ENCODE measurements at regions not wholly inside any gene's neighbourhood (a gene's known extent, or its start where the extent isn't known, plus 50 kb on each side); places are given as distances from the start of the nearest gene placed in this dataset.

- Histone ChIP-seq H3F3A (ENCODE audit: insufficient read depth, low read length) (no peaks in the 10 kb centered on the region), H3K27me3 (replicated peaks; ENCODE audit: insufficient read depth, low read length) (no peaks in the 10 kb centered on the region), H2AFZ (ENCODE audit: low read length) (no peak overlapping the region), H3K36me3 (replicated peaks; ENCODE audit: insufficient read depth, low read length) (no peaks in the 10 kb centered on the region), H3K27ac (ENCODE audit: low read length) (no peak overlapping the region), H3K9me3 (replicated peaks; ENCODE audit: insufficient read depth, low read length) (no peaks in the 10 kb centered on the region), H3K9ac (ENCODE audit: low read length) (no peak overlapping the region), H3K9me2 (replicated peaks; ENCODE audit: insufficient read depth, low read length) (no peaks in the 10 kb centered on the region), H3K4me1 (ENCODE audit: low read length) (0 out of 2 replicates have a peak, but pooled peaks cover 5% of the 10 kb centered on the region), H4K20me1 (ENCODE audit: insufficient read depth, low read length) (no peaks in the 10 kb centered on the region), H3K4me3 (ENCODE audit: low read length) (no peak overlapping the region), H3K4me2 (ENCODE audit: low read depth, low read length) (no peak overlapping the region), H3K79me2 (ENCODE audit: low read length) (no peaks in the 10 kb centered on the region)
- TF ChIP-seq EZH2 (optimal IDR thresholded peaks at IDR 0.05; ENCODE audit: low read depth, low read length) (no peak), EZH2phosphoT487 (IDR thresholded peaks at IDR 0.05; ENCODE audit: low read length) (no peak), CTCF (IDR thresholded peaks at IDR 0.05; ENCODE audit: low read length) (no peak)
- no peak for DNase-seq
These were observed 161.5 kb downstream of the AHR start for GRCh38 chr7:17460001-17460400.

GRCh38 chr7:17460665-17461064, 162.2 kb downstream of the AHR start:
- Histone ChIP-seq H3K27me3 (replicated peaks; ENCODE audit: insufficient read depth, low read length) (no peaks in the 10 kb centered on the region), H3K9ac (ENCODE audit: low read length) (no peak overlapping the region), H3K9me2 (replicated peaks; ENCODE audit: insufficient read depth, low read length) (no peaks in the 10 kb centered on the region), H3F3A (ENCODE audit: insufficient read depth, low read length) (no peaks in the 10 kb centered on the region), H3K4me3 (ENCODE audit: low read length) (no peak overlapping the region), H4K20me1 (ENCODE audit: insufficient read depth, low read length) (no peaks in the 10 kb centered on the region), H3K4me1 (ENCODE audit: low read length) (0 out of 2 replicates have a peak, but pooled peaks cover 5% of the 10 kb centered on the region), H2AFZ (ENCODE audit: low read length) (no peak overlapping the region), H3K9me3 (replicated peaks; ENCODE audit: insufficient read depth, low read length) (no peaks in the 10 kb centered on the region), H3K4me2 (ENCODE audit: low read depth, low read length) (no peak overlapping the region), H3K36me3 (replicated peaks; ENCODE audit: insufficient read depth, low read length) (no peaks in the 10 kb centered on the region), H3K27ac (ENCODE audit: low read length) (no peak overlapping the region), H3K79me2 (ENCODE audit: low read length) (no peaks in the 10 kb centered on the region)
- DNase-seq, result no peak
- no peak for TF ChIP-seq EZH2phosphoT487 (IDR thresholded peaks at IDR 0.05; ENCODE audit: low read length)
- TF ChIP-seq EZH2 (optimal IDR thresholded peaks at IDR 0.05; ENCODE audit: low read depth, low read length), result no peak
- no peak for TF ChIP-seq CTCF (IDR thresholded peaks at IDR 0.05; ENCODE audit: low read length)

- H2AFZ ChIP-seq (ENCODE audit: low read length), result no peak overlapping the region
- H3K9ac ChIP-seq (ENCODE audit: low read length), result no peak overlapping the region
- DNase-seq, result no peak
- H3K9me3 ChIP-seq (replicated peaks; ENCODE audit: insufficient read depth, low read length), result no peaks in the 10 kb centered on the region
- H3K9me2 ChIP-seq (replicated peaks; ENCODE audit: insufficient read depth, low read length), result no peaks in the 10 kb centered on the region
- 0 out of 2 replicates have a peak, but pooled peaks cover 5% of the 10 kb centered on the region for H3K4me1 ChIP-seq (ENCODE audit: low read length)
- H3F3A ChIP-seq (ENCODE audit: insufficient read depth, low read length), result no peaks in the 10 kb centered on the region
- no peaks in the 10 kb centered on the region for H3K79me2 ChIP-seq (ENCODE audit: low read length)
- no peaks in the 10 kb centered on the region for H3K27me3 ChIP-seq (replicated peaks; ENCODE audit: insufficient read depth, low read length)
- no peak overlapping the region for H3K27ac ChIP-seq (ENCODE audit: low read length)
- no peaks in the 10 kb centered on the region for H4K20me1 ChIP-seq (ENCODE audit: insufficient read depth, low read length)
- no peak overlapping the region for H3K4me2 ChIP-seq (ENCODE audit: low read depth, low read length)
- H3K36me3 ChIP-seq (replicated peaks; ENCODE audit: insufficient read depth, low read length), result no peaks in the 10 kb centered on the region
- no peak overlapping the region for H3K4me3 ChIP-seq (ENCODE audit: low read length)
- TF ChIP-seq EZH2phosphoT487 (IDR thresholded peaks at IDR 0.05; ENCODE audit: low read length) (no peak), EZH2 (optimal IDR thresholded peaks at IDR 0.05; ENCODE audit: low read depth, low read length) (no peak), CTCF (IDR thresholded peaks at IDR 0.05; ENCODE audit: low read length) (no peak)
These were observed 163.7 kb downstream of the AHR start for GRCh38 chr7:17462131-17462631.

Measured in MM.1S (cell line).